ENCODE measurements at regions not wholly inside any gene's neighbourhood (a gene's known extent, or its start where the extent isn't known, plus 50 kb on each side); places are given as distances from the start of the nearest gene placed in this dataset.

- DNase-seq (ENCODE audit: low spot score): no peak
These were observed 175.5 kb downstream of the MN1 start for GRCh38 chr22:27625769-27626674.

GRCh38 chr22:27626675-27627443 lies 174.7 kb downstream of the MN1 start:
- no peak for DNase-seq (ENCODE audit: low spot score)

GRCh38 chr22:27627444-27627833 lies 174.1 kb downstream of the MN1 start:
- DNase-seq (ENCODE audit: low spot score): no peak

GRCh38 chr22:27627901-27628300 lies 173.7 kb downstream of the MN1 start:
- no peak for DNase-seq (ENCODE audit: low spot score)

GRCh38 chr22:27628341-27628740 lies 173.2 kb downstream of the MN1 start:
- DNase-seq (ENCODE audit: low spot score): no peak

GRCh38 chr22:27628891-27629631 lies 172.5 kb downstream of the MN1 start:
- DNase-seq (ENCODE audit: low spot score): no peak

GRCh38 chr22:27629908-27630673 lies 171.5 kb downstream of the MN1 start:
- DNase-seq (ENCODE audit: low spot score): no peak

GRCh38 chr22:27630754-27631153 lies 170.8 kb downstream of the MN1 start:
- DNase-seq (ENCODE audit: low spot score): no peak

GRCh38 chr22:27631641-27632040 lies 169.9 kb downstream of the MN1 start:
- DNase-seq (ENCODE audit: low spot score): no peak

GRCh38 chr22:27632451-27633295 lies 168.9 kb downstream of the MN1 start:
- no peak for DNase-seq (ENCODE audit: low spot score)

- DNase-seq (ENCODE audit: low spot score): no peak
These were observed 168.2 kb downstream of the MN1 start for GRCh38 chr22:27633296-27633871.

- DNase-seq (ENCODE audit: low spot score): no peak
These were observed 167.4 kb downstream of the MN1 start for GRCh38 chr22:27634043-27634740.

GRCh38 chr22:27635435-27635834 lies 166.1 kb downstream of the MN1 start:
- DNase-seq (ENCODE audit: low spot score): no peak

GRCh38 chr22:27635852-27636251 lies 165.7 kb downstream of the MN1 start:
- no peak for DNase-seq (ENCODE audit: low spot score)

GRCh38 chr22:27636716-27637508 lies 164.6 kb downstream of the MN1 start:
- DNase-seq (ENCODE audit: low spot score): no peak

- no peak for DNase-seq (ENCODE audit: low spot score)
These were observed 164.0 kb downstream of the MN1 start for GRCh38 chr22:27637604-27638003.

- no peak for DNase-seq (ENCODE audit: low spot score)
These were observed 163.0 kb downstream of the MN1 start for GRCh38 chr22:27638329-27639233.
